ENCODE measurements at regions not wholly inside any gene's neighbourhood (a gene's known extent, or its start where the extent isn't known, plus 50 kb on each side); places are given as distances from the start of the nearest gene placed in this dataset.

DNA sequence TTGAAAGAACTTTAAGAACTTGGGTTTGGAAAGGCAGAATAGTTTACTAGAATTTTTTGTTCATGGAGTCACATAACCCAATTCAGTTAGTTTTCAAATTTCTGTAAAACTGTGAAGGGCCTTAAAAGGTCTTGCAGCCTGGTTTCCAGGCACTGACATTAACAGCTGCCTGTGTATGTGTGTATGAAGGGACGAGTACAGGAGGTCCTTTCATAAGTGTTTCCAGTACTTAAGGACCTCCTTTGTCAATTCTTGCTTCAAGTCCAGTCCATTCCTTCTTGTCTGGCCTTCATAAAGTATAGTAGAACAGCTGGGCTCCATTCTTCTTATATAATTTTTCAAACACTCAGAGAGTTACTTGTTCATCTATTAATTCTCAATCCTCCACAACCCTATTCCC lies 136.5 kb downstream of the NR4A2 start:
- POLR2A ChIA-PET, result no interaction called here
- H3K36me3 ChIP-seq (replicated peaks in 1 of 2; ENCODE audit: control extremely low read depth in 1 of 2, control insufficient read depth in 1 of 2, extremely low read depth in 1 of 2, insufficient read depth in 2 of 2, low read length in 1 of 2), result no peaks in the 10 kb centered on the region
- no peak for DNase-seq
- no peaks in the 10 kb centered on the region for H3K79me2 ChIP-seq (ENCODE audit: control insufficient read depth, insufficient read depth, low read length)
- Mint-ChIP-seq H3K27me3 (peaks cover 4% of the 10 kb centered on the region), H3K27ac (no peak overlapping the region), H3K4me3 (no peak overlapping the region), H3K9me3 (ENCODE audit: insufficient read depth) (no peaks in the 10 kb centered on the region), H3K4me1 (no peaks in the 10 kb centered on the region)
- no CpG with 5 or more reads among the region's 1 CpG for WGBS (ENCODE audit: insufficient coverage)
- CTCF ChIA-PET, result no interaction called here
- no peaks in the 10 kb centered on the region for H3K4me1 ChIP-seq (ENCODE audit: control insufficient read depth in 2 of 2, insufficient read depth in 2 of 2, low read length in 2 of 2)
- intact Hi-C loops (cut with micrococcal nuclease), result no loop called here
- H3K4me2 ChIP-seq (replicated peaks; ENCODE audit: low read depth, low read length, poor library complexity, severe bottlenecking), result no peak overlapping the region
- no peak overlapping the region for H3K4me3 ChIP-seq (ENCODE audit: control extremely low read depth in 1 of 5, extremely low read depth in 1 of 5, insufficient read depth in 1 of 5, low read depth in 2 of 5, low read length in 4 of 5)
- TF ChIP-seq EZH2 (IDR thresholded peaks at IDR 0.05; ENCODE audit: borderline replicate concordance, insufficient read depth, low read depth, low read length, poor library complexity, severe bottlenecking) (no peak), CTCF (IDR thresholded peaks at IDR 0.05) (no peak)
- H3K27ac ChIP-seq (ENCODE audit: low read length in 2 of 2), result no peak overlapping the region
- H3K9me3 ChIP-seq (ENCODE audit: control extremely low read depth in 1 of 3, control insufficient read depth in 2 of 3, insufficient read depth in 1 of 3, low read length in 2 of 3), result no peaks in the 10 kb centered on the region
- H2AFZ ChIP-seq (ENCODE audit: insufficient read depth, low read depth, low read length, poor library complexity, severe bottlenecking), result no peak overlapping the region
- H3K9ac ChIP-seq (ENCODE audit: low read length), result no peak overlapping the region
- no peak for ATAC-seq (ENCODE audit: low read depth)
- no peaks in the 10 kb centered on the region for H4K20me1 ChIP-seq (ENCODE audit: control insufficient read depth, insufficient read depth, low read length, poor library complexity, severe bottlenecking)
- H3K27me3 ChIP-seq (replicated peaks in 1 of 4; ENCODE audit: control extremely low read depth in 1 of 4, control insufficient read depth in 3 of 4, insufficient read depth in 4 of 4, low read length in 3 of 4), result no peaks in the 10 kb centered on the region

GRCh38 chr2:156192468-156192867 lies 140.1 kb downstream of the NR4A2 start:
- CTCF ChIA-PET, result interaction anchor here (0.7 to 2.5 kb wide), 4 partner anchors 20 to 1001 kb away, joined by 3 to 22 read pairs (median 6); no protein-coding TSS in a partner anchor

More at GRCh38 chr2:156192468-156192867, 140.1 kb downstream of the NR4A2 start:
- Histone ChIP-seq H3K9ac (ENCODE audit: low read length) (no peak overlapping the region), H4K20me1 (ENCODE audit: control insufficient read depth, insufficient read depth, low read length, poor library complexity, severe bottlenecking) (no peaks in the 10 kb centered on the region), H3K4me1 (ENCODE audit: control insufficient read depth in 2 of 2, insufficient read depth in 2 of 2, low read length in 2 of 2) (no peaks in the 10 kb centered on the region), H3K4me2 (replicated peaks; ENCODE audit: low read depth, low read length, poor library complexity, severe bottlenecking) (no peak overlapping the region), H3K79me2 (ENCODE audit: control insufficient read depth, insufficient read depth, low read length) (no peaks in the 10 kb centered on the region), H3K9me3 (ENCODE audit: control extremely low read depth in 1 of 3, control insufficient read depth in 2 of 3, insufficient read depth in 1 of 3, low read length in 2 of 3) (no peaks in the 10 kb centered on the region), H3K27me3 (replicated peaks in 1 of 4; ENCODE audit: control extremely low read depth in 1 of 4, control insufficient read depth in 3 of 4, insufficient read depth in 4 of 4, low read length in 3 of 4) (no peaks in the 10 kb centered on the region), H3K4me3 (ENCODE audit: control extremely low read depth in 1 of 5, extremely low read depth in 1 of 5, insufficient read depth in 1 of 5, low read depth in 2 of 5, low read length in 4 of 5) (no peak overlapping the region), H3K36me3 (replicated peaks in 1 of 2; ENCODE audit: control extremely low read depth in 1 of 2, control insufficient read depth in 1 of 2, extremely low read depth in 1 of 2, insufficient read depth in 2 of 2, low read length in 1 of 2) (no peaks in the 10 kb centered on the region), H2AFZ (ENCODE audit: insufficient read depth, low read depth, low read length, poor library complexity, severe bottlenecking) (no peak overlapping the region), H3K27ac (ENCODE audit: low read length in 2 of 2) (no peak overlapping the region)
- intact Hi-C loops (cut with micrococcal nuclease), result loop anchor here (1.0 kb wide), 1 partner anchor 397 kb away; no protein-coding TSS in a partner anchor
- POLR2A ChIA-PET, result no interaction called here
- H3K4me1 Mint-ChIP-seq, result no peaks in the 10 kb centered on the region
- DNase-seq (peak; percentile 3), ATAC-seq (ENCODE audit: low read depth) (no peak)
- H3K9me3 Mint-ChIP-seq (ENCODE audit: insufficient read depth), result no peaks in the 10 kb centered on the region
- no peaks in the 10 kb centered on the region for H3K27me3 Mint-ChIP-seq
- no peak for TF ChIP-seq EZH2 (IDR thresholded peaks at IDR 0.05; ENCODE audit: borderline replicate concordance, insufficient read depth, low read depth, low read length, poor library complexity, severe bottlenecking)
- no peak for TF ChIP-seq CTCF (IDR thresholded peaks at IDR 0.05)
- H3K27ac Mint-ChIP-seq, result no peak overlapping the region
- no peak overlapping the region for H3K4me3 Mint-ChIP-seq

Measured in B cell (primary cell).